H9 (cell line): ENCODE measurements at regions not wholly inside any gene's neighbourhood (a gene's known extent, or its start where the extent isn't known, plus 50 kb on each side); places are given as distances from the start of the nearest gene placed in this dataset.

Experiments used
- DNase-seq: peaks from one replicate; pipeline ENCODE4 v3.0.0-alpha.2; 2017
- H2AFZ ChIP-seq: one replicate; pipeline ENCODE4 v1.6.1; 2013; ENCODE audit warnings: mild to moderate bottlenecking, low read length, control low read depth, moderate library complexity
- H2AK5ac ChIP-seq: 2 replicates; pipeline ENCODE4 v1.6.1; 2013; ENCODE audit warnings: low read length, control low read depth, mixed read lengths; ENCODE audit not compliant: insufficient read length
- H2BK120ac ChIP-seq: one replicate; pipeline ENCODE4 v1.6.1; 2013; ENCODE audit warnings: low read depth, mild to moderate bottlenecking, low read length, control low read depth, inconsistent platforms; ENCODE audit not compliant: poor library complexity, severe bottlenecking
- H2BK12ac ChIP-seq: 2 replicates; pipeline ENCODE4 v1.6.1; 2013; ENCODE audit warnings: low read length, control low read depth, mixed read lengths, low read depth; ENCODE audit not compliant: insufficient read length
- H2BK15ac ChIP-seq: 2 replicates; pipeline ENCODE4 v1.6.1; 2013; ENCODE audit warnings: low read depth, low read length, control low read depth
- H2BK20ac ChIP-seq: one replicate; pipeline ENCODE4 v1.6.1; 2013; ENCODE audit warnings: low read depth, mild to moderate bottlenecking, low read length, control low read depth, inconsistent platforms; ENCODE audit not compliant: poor library complexity, severe bottlenecking
- H2BK5ac ChIP-seq: 2 replicates; pipeline ENCODE4 v1.6.1; 2013; ENCODE audit warnings: low read length, control low read depth, mixed read lengths; ENCODE audit not compliant: insufficient read length
- H3K14ac ChIP-seq: 2 replicates; pipeline ENCODE4 v1.6.1; 2013; ENCODE audit warnings: low read length, control low read depth; ENCODE audit not compliant: insufficient read depth
- H3K18ac ChIP-seq: 2 replicates; pipeline ENCODE4 v1.6.1; 2013; ENCODE audit warnings: low read depth, mild to moderate bottlenecking, mixed read lengths, low read length, control low read depth; ENCODE audit not compliant: insufficient read length
- H3K23ac ChIP-seq: 2 replicates; pipeline ENCODE4 v1.6.1; 2013; ENCODE audit warnings: low read length, control low read depth, mixed read lengths, low read depth; ENCODE audit not compliant: insufficient read length
- H3K23me2 ChIP-seq: 2 replicates; pipeline ENCODE4 v1.6.1; 2013; ENCODE audit warnings: low read depth, mild to moderate bottlenecking, mixed read lengths, low read length, control low read depth; ENCODE audit not compliant: insufficient read length, poor library complexity, severe bottlenecking
- H3K27ac ChIP-seq: 2 replicates; pipeline ENCODE4 v1.5.1; 2013; ENCODE audit warnings: low read length, control low read depth, mixed read lengths, low read depth; ENCODE audit not compliant: insufficient read length
- H3K27me3 ChIP-seq: 2 replicates; pipeline ENCODE4 v1.6.1; 2013; ENCODE audit warnings: low read length, control low read depth, inconsistent platforms; ENCODE audit not compliant: insufficient read depth
- H3K4ac ChIP-seq: 2 replicates; pipeline ENCODE4 v1.6.1; 2013; ENCODE audit warnings: low read depth, mild to moderate bottlenecking, control low read depth, inconsistent platforms, low read length, moderate library complexity
- H3K4me1 ChIP-seq: 2 replicates; pipeline ENCODE4 v1.6.1; 2013; ENCODE audit warnings: low read length, control low read depth, inconsistent platforms; ENCODE audit not compliant: insufficient read depth
- H3K4me2 ChIP-seq: 2 replicates; pipeline ENCODE4 v1.6.1; 2013; ENCODE audit warnings: low read length, control low read depth, mixed read lengths; ENCODE audit not compliant: insufficient read length, insufficient read depth
- H3K56ac ChIP-seq: 2 replicates; pipeline ENCODE4 v1.6.1; 2013; ENCODE audit warnings: low read depth, mild to moderate bottlenecking, mixed read lengths, low read length, control low read depth; ENCODE audit not compliant: insufficient read length
- H3K79me1 ChIP-seq: 2 replicates; pipeline ENCODE4 v1.6.1; 2013; ENCODE audit warnings: low read depth, mild to moderate bottlenecking, moderate library complexity, low read length, control low read depth, inconsistent platforms; ENCODE audit not compliant: insufficient read depth, poor library complexity, severe bottlenecking
- H3K79me2 ChIP-seq: 2 replicates; pipeline ENCODE4 v1.6.1; 2013; ENCODE audit warnings: low read length, control low read depth, inconsistent platforms; ENCODE audit not compliant: insufficient read depth
- H3K9ac ChIP-seq: 2 replicates; pipeline ENCODE4 v1.6.1; 2013; ENCODE audit warnings: low read length, control low read depth, mixed read lengths; ENCODE audit not compliant: insufficient read length; ENCODE audit errors: extremely low read depth
- H3K9me3 ChIP-seq: one replicate; pipeline ENCODE4 v1.6.1; 2013; ENCODE audit warnings: low read depth, low read length, inconsistent platforms; ENCODE audit not compliant: control insufficient read depth
- H3T11ph ChIP-seq: one replicate; pipeline ENCODE4 v1.6.1; 2013; ENCODE audit warnings: mild to moderate bottlenecking, low read length, control low read depth, inconsistent platforms
- H4K20me1 ChIP-seq: one replicate; pipeline ENCODE4 v1.6.1; 2013; ENCODE audit not compliant: control insufficient read depth, insufficient read length, insufficient read depth
- H4K5ac ChIP-seq: 2 replicates; pipeline ENCODE4 v1.6.1; 2013; ENCODE audit warnings: low read depth, mild to moderate bottlenecking, mixed read lengths, low read length, control low read depth; ENCODE audit not compliant: insufficient read length
- H4K8ac ChIP-seq: replicated peaks from 2 replicates; pipeline ENCODE4 v1.6.1; 2013; ENCODE audit warnings: low read length, control low read depth, mixed read lengths, low read depth; ENCODE audit not compliant: insufficient read length
- H4K91ac ChIP-seq: 2 replicates; pipeline ENCODE4 v1.6.1; 2013; ENCODE audit warnings: low read depth, mild to moderate bottlenecking, moderate library complexity, mixed read lengths, low read length, control low read depth; ENCODE audit not compliant: insufficient read length
- H3K27ac Mint-ChIP-seq, 3 experiments: 2 replicates in 2 of 3; 3 replicates in 1 of 3; pipeline ENCODE4 v1.8.0; 2020 to 2021; ENCODE audit warnings: mixed read lengths in 3 of 3, mild to moderate bottlenecking in 1 of 3, moderate library complexity in 1 of 3
- H3K27me3 Mint-ChIP-seq: 2 replicates; pipeline ENCODE4 v1.8.0; 2021; ENCODE audit warnings: low read depth, mild to moderate bottlenecking, moderate library complexity, mixed read lengths
- H3K36me3 Mint-ChIP-seq, 3 experiments: 2 replicates in 2 of 3; 3 replicates in 1 of 3; pipeline ENCODE4 v1.8.0; 2020 to 2021; ENCODE audit warnings: low read depth in 3 of 3, mixed read lengths in 3 of 3; ENCODE audit not compliant: insufficient read depth in 1 of 3
- H3K4me1 Mint-ChIP-seq, 2 experiments: 2 replicates each; pipeline ENCODE4 v1.8.0; 2020; ENCODE audit warnings: mixed read lengths in 2 of 2
- H3K4me3 Mint-ChIP-seq, 2 experiments: 2 replicates in 1 of 2; 3 replicates in 1 of 2; pipeline ENCODE4 v1.8.0; 2020 to 2021; ENCODE audit warnings: mild to moderate bottlenecking in 2 of 2, mixed read lengths in 2 of 2, moderate library complexity in 1 of 2
- H3K9me3 Mint-ChIP-seq, 2 experiments: 2 replicates in 1 of 2; 3 replicates in 1 of 2; pipeline ENCODE4 v1.8.0; 2020; ENCODE audit warnings: mild to moderate bottlenecking in 2 of 2, mixed read lengths in 2 of 2, moderate library complexity in 1 of 2
- WGBS: extraction: QIAGEN DNeasy Blood & Tissue Kit; methylation state at CpG from one replicate; pipeline ENCODE4 v1.1.7; 2013; ENCODE audit warnings: missing lambda C conversion rate, low lambda C conversion rate, mixed read lengths; ENCODE audit not compliant: insufficient read length; ENCODE audit errors: extremely low coverage; 5-methylcytosine and 5-hydroxymethylcytosine counted together
- TF ChIP-seq, protein P1 (sequence below): fragments of 200-600 bp; sonication (generic); conservative IDR thresholded peaks from 3 replicates; pipeline ENCODE4 v1.8.0; 2021; ENCODE audit warnings: antibody characterized with exemption, mild to moderate bottlenecking

DNA sequence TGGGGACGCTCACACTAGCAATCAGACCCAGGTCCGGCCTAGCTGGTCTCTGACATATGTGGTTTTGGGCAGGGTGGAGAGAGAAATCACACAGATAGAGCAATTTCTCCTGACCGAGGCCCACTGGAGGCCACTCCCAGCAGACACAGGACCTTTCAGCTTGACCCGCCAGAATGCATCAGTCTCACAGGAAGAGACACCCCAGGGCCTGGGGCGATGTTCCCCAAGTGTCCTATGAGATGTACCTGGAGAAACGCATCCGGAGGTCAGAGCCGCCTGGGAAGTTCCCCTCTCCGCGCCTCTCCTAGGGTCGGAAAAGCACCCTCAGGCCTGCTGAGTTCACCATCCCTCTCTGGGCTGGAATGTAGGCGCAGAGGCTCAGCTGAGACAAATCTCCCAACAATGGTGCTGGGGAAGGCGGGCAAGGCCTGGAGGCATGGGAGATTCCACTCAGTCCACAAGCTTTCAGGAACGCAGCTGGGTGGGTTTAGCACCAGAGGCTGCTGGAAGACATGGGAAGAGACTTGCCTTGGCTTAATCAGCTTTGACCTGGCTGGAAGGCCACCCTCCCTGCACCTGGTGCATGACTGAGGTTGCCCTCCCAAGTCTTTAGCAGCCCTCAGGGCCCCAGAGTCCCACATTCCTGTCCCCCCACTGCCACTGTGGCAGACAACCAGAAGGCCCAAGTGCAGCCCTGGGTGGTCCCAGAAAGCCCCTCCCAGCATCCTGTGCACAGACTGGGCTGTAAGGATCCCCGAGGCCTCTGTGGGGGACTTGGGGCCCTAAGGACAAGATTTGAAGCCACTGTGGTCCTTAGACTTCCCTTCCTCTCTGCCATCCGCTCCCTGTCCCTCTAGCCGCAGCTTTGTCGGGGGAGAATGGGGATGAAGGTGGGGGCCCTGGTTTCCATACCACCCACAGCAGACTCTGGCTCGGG, 57.5 kb downstream of the RTL6 start:
- H3K27me3 Mint-ChIP-seq = peaks cover 10% of the 10 kb centered on the region
- no peaks in the 10 kb centered on the region for H3K27me3 ChIP-seq
- H3K4ac ChIP-seq = no peak overlapping the region
- no peak overlapping the region for H3K27ac Mint-ChIP-seq
- no peak for DNase-seq
- no peak overlapping the region for H2BK20ac ChIP-seq
- no peak overlapping the region for H4K8ac ChIP-seq
- H2BK15ac ChIP-seq = no peak overlapping the region
- H4K91ac ChIP-seq = no peak overlapping the region
- no peak overlapping the region for H3K27ac ChIP-seq
- H3K23ac ChIP-seq = no peak overlapping the region
- no peak overlapping the region for H3K56ac ChIP-seq
- H3K9ac ChIP-seq = no peak overlapping the region
- no peak overlapping the region for H2AK5ac ChIP-seq
- H4K20me1 ChIP-seq = no peaks in the 10 kb centered on the region
- no peaks in the 10 kb centered on the region for H3K79me2 ChIP-seq
- no peak overlapping the region for H3K4me2 ChIP-seq
- H3K18ac ChIP-seq = no peak overlapping the region
- no peak overlapping the region for H2AFZ ChIP-seq
- H2BK120ac ChIP-seq = no peak overlapping the region
- H3T11ph ChIP-seq = no peak overlapping the region
- no peak overlapping the region for H2BK5ac ChIP-seq
- no peaks in the 10 kb centered on the region for H3K9me3 ChIP-seq
- H3K23me2 ChIP-seq = no peaks in the 10 kb centered on the region
- H3K4me1 Mint-ChIP-seq = peaks cover 8 to 22% of the 10 kb centered on the region in 2 experiments
- WGBS = no CpG with 5 or more reads among the region's 19 CpGs
- H2BK12ac ChIP-seq = no peak overlapping the region
- no peak overlapping the region for H4K5ac ChIP-seq
- TF ChIP-seq, protein P1, sequence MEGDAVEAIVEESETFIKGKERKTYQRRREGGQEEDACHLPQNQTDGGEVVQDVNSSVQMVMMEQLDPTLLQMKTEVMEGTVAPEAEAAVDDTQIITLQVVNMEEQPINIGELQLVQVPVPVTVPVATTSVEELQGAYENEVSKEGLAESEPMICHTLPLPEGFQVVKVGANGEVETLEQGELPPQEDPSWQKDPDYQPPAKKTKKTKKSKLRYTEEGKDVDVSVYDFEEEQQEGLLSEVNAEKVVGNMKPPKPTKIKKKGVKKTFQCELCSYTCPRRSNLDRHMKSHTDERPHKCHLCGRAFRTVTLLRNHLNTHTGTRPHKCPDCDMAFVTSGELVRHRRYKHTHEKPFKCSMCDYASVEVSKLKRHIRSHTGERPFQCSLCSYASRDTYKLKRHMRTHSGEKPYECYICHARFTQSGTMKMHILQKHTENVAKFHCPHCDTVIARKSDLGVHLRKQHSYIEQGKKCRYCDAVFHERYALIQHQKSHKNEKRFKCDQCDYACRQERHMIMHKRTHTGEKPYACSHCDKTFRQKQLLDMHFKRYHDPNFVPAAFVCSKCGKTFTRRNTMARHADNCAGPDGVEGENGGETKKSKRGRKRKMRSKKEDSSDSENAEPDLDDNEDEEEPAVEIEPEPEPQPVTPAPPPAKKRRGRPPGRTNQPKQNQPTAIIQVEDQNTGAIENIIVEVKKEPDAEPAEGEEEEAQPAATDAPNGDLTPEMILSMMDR = no peak
- H3K4me1 ChIP-seq = no peaks in the 10 kb centered on the region
- H3K36me3 Mint-ChIP-seq = no peaks in the 10 kb centered on the region
- H3K14ac ChIP-seq = no peak overlapping the region
- H3K4me3 Mint-ChIP-seq = no peak overlapping the region
- H3K9me3 Mint-ChIP-seq = no peaks in the 10 kb centered on the region
- no peaks in the 10 kb centered on the region for H3K79me1 ChIP-seq
